DOHH2 (cell line): ENCODE measurements at regions not wholly inside any gene's neighbourhood (a gene's known extent, or its start where the extent isn't known, plus 50 kb on each side); places are given as distances from the start of the nearest gene placed in this dataset.

Experiments
- CTCF ChIP-seq: fragments of 200-600 bp; sonication (generic); IDR thresholded peaks from one replicate; pipeline ENCODE4 v1.5.1; 2014; ENCODE audit warnings: antibody characterized with exemption, mild to moderate bottlenecking, low read depth, low read length; ENCODE audit not compliant: poor library complexity, severe bottlenecking
- EZH2phosphoT487 ChIP-seq: fragments of 200-600 bp; sonication (generic); IDR thresholded peaks from 2 replicates; pipeline ENCODE4 v1.6.1; 2017; ENCODE audit warnings: borderline replicate concordance, mild to moderate bottlenecking, antibody characterized with exemption, low read length, moderate library complexity, mixed read lengths

GRCh38 chr4:36011381-36011780 lies 232.9 kb downstream of the ARAP2 start:
- TF ChIP-seq CTCF (no peak), EZH2phosphoT487 (no peak)
